Lung (tissue), 11 donors: ENCODE measurements at regions not wholly inside any gene's neighbourhood (a gene's known extent, or its start where the extent isn't known, plus 50 kb on each side); places are given as distances from the start of the nearest gene placed in this dataset.
"Not testable (repeated sequence)": the region's sequence is repeated elsewhere in the genome, so short reads cannot be mapped to it uniquely, and the experiment has no call there.

Source experiments
- ATAC-seq: fragments of 200-7000 bp; cut with Tn5 transposase; one replicate; pipeline ENCODE4 v1.9.1; 2020; ENCODE audit warnings: moderate number of reproducible peaks; ENCODE audit not compliant: insufficient read depth, low FRiP score
- DNase-seq, 3 donors: peaks; one replicate each; pipeline ENCODE4 v3.0.0-alpha.2; 2013 to 2017
- H3K27ac ChIP-seq, 2 donors: one replicate each; pipeline ENCODE4 v1.5.1; 2013; ENCODE audit warnings: mild to moderate bottlenecking in 2 of 2, moderate library complexity in 2 of 2, control low read depth in 1 of 2, inconsistent platforms in 1 of 2, low read depth in 1 of 2, low read length in 1 of 2
- H3K27me3 ChIP-seq, 3 donors: one replicate each; pipeline ENCODE4 v1.5.1; 2013; ENCODE audit warnings: low read length in 2 of 3; ENCODE audit not compliant: control insufficient read depth in 3 of 3, insufficient read depth in 3 of 3
- H3K36me3 ChIP-seq, 4 donors: one replicate each; pipeline ENCODE4 v1.5.1; 2013; ENCODE audit warnings: low read length in 4 of 4, mild to moderate bottlenecking in 1 of 4, moderate library complexity in 1 of 4; ENCODE audit not compliant: control insufficient read depth in 4 of 4, insufficient read depth in 4 of 4
- H3K4me1 ChIP-seq, 5 donors: one replicate each; pipeline ENCODE4 v1.5.1; 2013; ENCODE audit warnings: low read length in 5 of 5, mild to moderate bottlenecking in 2 of 5, moderate library complexity in 1 of 5; ENCODE audit not compliant: control insufficient read depth in 5 of 5, insufficient read depth in 5 of 5
- H3K4me3 ChIP-seq: one replicate; pipeline ENCODE4 v1.5.1; 2013; ENCODE audit warnings: mild to moderate bottlenecking, control low read depth, moderate library complexity
- H3K9ac ChIP-seq, 2 donors: one replicate each; pipeline ENCODE4 v1.5.1; 2013; ENCODE audit warnings: low read length in 2 of 2, control low read depth in 1 of 2; ENCODE audit not compliant: insufficient read depth in 1 of 2
- H3K9me3 ChIP-seq, 4 donors: one replicate each; pipeline ENCODE4 v1.5.1; 2013; ENCODE audit warnings: low read length in 3 of 4, mild to moderate bottlenecking in 1 of 4, moderate library complexity in 1 of 4; ENCODE audit not compliant: control insufficient read depth in 4 of 4, insufficient read depth in 3 of 4
- CTCF ChIP-seq: IDR thresholded peaks from 2 replicates; pipeline ENCODE4 v1.5.1; 2012; ENCODE audit warnings: mild to moderate bottlenecking; ENCODE audit errors: control extremely low read depth, extremely low read depth
- WGBS, 2 donors: extraction: QIAGEN DNeasy Blood & Tissue Kit; methylation state at CpG; one replicate each; pipeline ENCODE4 v1.1.7; 2013; 5-methylcytosine and 5-hydroxymethylcytosine counted together
- donor health status: control.
- donor health status: control.
- donor health status: Bipolar disorder and iron deficiency.
- donor health status: healthy.
- donor health status: DM: yes; HTN: yes; CAD: no.

GRCh38 chr22:22758101-22758807 is 113.8 kb downstream of the GGTLC2 start:
- not testable (repeated sequence) for H3K36me3 ChIP-seq, H3K9ac ChIP-seq, H3K4me3 ChIP-seq, ATAC-seq, H3K27ac ChIP-seq, H3K9me3 ChIP-seq, DNase-seq, H3K27me3 ChIP-seq, H3K4me1 ChIP-seq
- 78 to 91% methylated on average over 6 of the region's 6 CpGs for WGBS, 2 donors

- Histone ChIP-seq H3K4me3 (no peak overlapping the region), H3K9me3 (no peaks in the 10 kb centered on the region), H3K27me3 (no peaks in the 10 kb centered on the region), H3K27ac (no peak overlapping the region), H3K9ac (no peak overlapping the region), H3K4me1 (peaks cover 0 to 2% (median 0%) of the 10 kb centered on the region in 5 donors), H3K36me3 (no peaks in the 10 kb centered on the region)
- DNase-seq (no peak), ATAC-seq (no peak)
- 64 to 65% methylated on average over 6 of the region's 6 CpGs for WGBS, 2 donors
- TF ChIP-seq CTCF, result no peak
Measured at GRCh38 chr22:22759371-22759770, 115.0 kb downstream of the GGTLC2 start.

GRCh38 chr22:22759889-22760546 is 115.6 kb downstream of the GGTLC2 start:
- no peak overlapping the region for H3K9ac ChIP-seq
- ATAC-seq, result no peak
- H3K27me3 ChIP-seq, result no peaks in the 10 kb centered on the region
- 84 to 89% methylated on average over 7 of the region's 7 CpGs for WGBS, 2 donors
- DNase-seq, result no peak
- no peak overlapping the region for H3K4me3 ChIP-seq
- no peaks in the 10 kb centered on the region for H3K9me3 ChIP-seq
- H3K27ac ChIP-seq, result no peak overlapping the region
- H3K36me3 ChIP-seq, result no peaks in the 10 kb centered on the region
- no peak for TF ChIP-seq CTCF
- H3K4me1 ChIP-seq, result peaks cover 0 to 2% (median 0%) of the 10 kb centered on the region in 5 donors

- Histone ChIP-seq H3K27ac (no peak overlapping the region), H3K27me3 (no peaks in the 10 kb centered on the region), H3K36me3 (no peaks in the 10 kb centered on the region), H3K4me1 (peaks cover 0 to 1% (median 0%) of the 10 kb centered on the region in 5 donors), H3K9ac (no peak overlapping the region), H3K9me3 (no peaks in the 10 kb centered on the region), H3K4me3 (no peak overlapping the region)
- no peak for TF ChIP-seq CTCF
- no peak for DNase-seq
- ATAC-seq, result no peak
- WGBS, 2 donors, result 92 to 100% methylated on average over 1 of the region's 1 CpG
Measured at GRCh38 chr22:22761606-22761962, 117.2 kb downstream of the GGTLC2 start.
